Heart left ventricle (tissue), 16 donors: ENCODE measurements at regions not wholly inside any gene's neighbourhood (a gene's known extent, or its start where the extent isn't known, plus 50 kb on each side); places are given as distances from the start of the nearest gene placed in this dataset.

Experiments used
- ATAC-seq, 4 donors: fragments of 200-7000 bp; cut with Tn5 transposase; one replicate each; pipeline ENCODE4 v1.9.1; 2020 to 2022; ENCODE audit warnings: moderate library complexity in 4 of 4, mild to moderate bottlenecking in 3 of 4, moderate number of reproducible peaks in 1 of 4
- DNase-seq, 5 donors: peaks; one replicate each; pipeline ENCODE4 v3.0.0-alpha.2; 2020
- H3K27ac ChIP-seq, 12 donors: fragments of 200-600 bp; sonication (generic) in 4 of 12; one replicate each; pipeline versions ENCODE4 v1.5.0 to v1.8.0; 2016 to 2022; ENCODE audit warnings: mild to moderate bottlenecking in 2 of 12
- H3K27me3 ChIP-seq, 9 donors: fragments of 200-600 bp; sonication (generic) in 2 of 9; one replicate each; pipeline versions ENCODE4 v1.5.1 to v1.8.0; 2016 to 2022; ENCODE audit warnings: mild to moderate bottlenecking in 3 of 9
- H3K36me3 ChIP-seq, 9 donors: fragments of 200-600 bp; sonication (generic) in 2 of 9; one replicate each; pipeline versions ENCODE4 v1.5.0 to v1.8.0; 2018 to 2022; ENCODE audit warnings: mild to moderate bottlenecking in 2 of 9
- H3K4me1 ChIP-seq, 12 donors: fragments of 200-600 bp; sonication (generic) in 4 of 12; one replicate each; pipeline versions ENCODE4 v1.5.0 to v1.8.0; 2016 to 2022; ENCODE audit warnings: mild to moderate bottlenecking in 3 of 12
- H3K4me3 ChIP-seq, 12 donors: fragments of 200-600 bp; sonication (generic) in 4 of 12; one replicate each; pipeline versions ENCODE4 v1.5.0 to v1.8.0; 2017 to 2022; ENCODE audit warnings: mild to moderate bottlenecking in 9 of 12, moderate library complexity in 4 of 12
- H3K9me3 ChIP-seq, 12 donors: fragments of 200-600 bp; sonication (generic) in 4 of 12; one replicate each; pipeline versions ENCODE4 v1.5.0 to v1.8.0; 2016 to 2022; ENCODE audit warnings: mild to moderate bottlenecking in 1 of 12
- CTCF ChIP-seq, 12 donors: fragments of 200-600 bp; sonication (generic) in 4 of 12; IDR thresholded peaks; one replicate each; pipeline versions ENCODE4 v1.5.0 to v1.8.0; 2018 to 2022; ENCODE audit warnings: antibody characterized with exemption in 12 of 12, mild to moderate bottlenecking in 5 of 12
- POLR2A ChIP-seq, 2 donors: fragments of 450-650 bp; IDR thresholded peaks; one replicate each; pipeline ENCODE4 v1.6.1; 2017; ENCODE audit warnings: antibody characterized with exemption in 2 of 2, mild to moderate bottlenecking in 2 of 2, moderate library complexity in 2 of 2
- WGBS, 4 donors: extraction: QIAGEN DNeasy Blood & Tissue Kit in 2 of 4; methylation state at CpG; one replicate each; pipeline versions ENCODE4 v1.1.5 to v1.1.7; 2013 to 2018; 5-methylcytosine and 5-hydroxymethylcytosine counted together
- intact Hi-C, 10 donors: fragments of 100-400 bp; cut with DNase I; formaldehyde crosslinking; loops; one replicate each; pipeline versions ENCODE4 v1.11.1 to v1.14.2; 2022
- donor health status: ischemic (EF 13 %, LVEDD 7.1; RV severe dilation, severe dysfunction).
- donor health status: healthy with polysubstance abuse.
- donor health status: DM: no; HTN: yes; CAD: no.
- donor health status: DM: no; HTN: no; CAD: no.
- donor health status: ischemic (EF 25% LVEDD 6.9; RV normal size, moderate dysfunction).
- donor health status: ischemic (EF 25% LVEDD 5.7; RV mildly dilated, moderate dysfunction).
- donor health status: healthy.
- donor health status: DM: yes; HTN: yes; CAD: no.
- donor health status: ischemic (EF 35%, LVEDD 5.7; RV mildly dilated, moderate dysfunction).
- donor health status: nonischemic (EF 11% LVEDD 7.7; RV severe dilation, severe dysfunction).
- donor health status: DM: yes; HTN: yes; CAD: no.
- donor health status: PGD.
- donor health status: ischemic (EF 29% LVEDD 5.4; RV normal size, mild dysfunction).
- donor health status: nonischemic (EF 23%, LVEDD 6.1; RV moderate dilation, normal function).

GRCh38 chr3:158911586-158911985 is 109.7 kb downstream of the MFSD1 start:
- Histone ChIP-seq H3K4me1 (peaks cover 0 to 3% (median 0%) of the 10 kb centered on the region in 12 donors), H3K9me3 (no peaks in the 10 kb centered on the region), H3K4me3 (no peak overlapping the region), H3K36me3 (no peaks in the 10 kb centered on the region), H3K27ac (no peak overlapping the region), H3K27me3 (no peaks in the 10 kb centered on the region)
- DNase-seq (no peak), ATAC-seq (no peak)
- 84 to 94% (median 91%) methylated on average over 6 of the region's 6 CpGs for WGBS, 4 donors
- intact Hi-C loops = no loop called here
- TF ChIP-seq POLR2A (IDR thresholded peaks at IDR 0.05) (no peak), CTCF (IDR thresholded peaks at IDR 0.05) (no peak)

- H3K36me3 ChIP-seq = no peaks in the 10 kb centered on the region
- WGBS, 4 donors = 64 to 84% (median 67%) methylated on average over 3 of the region's 3 CpGs
- no peak overlapping the region for H3K4me3 ChIP-seq
- no peaks in the 10 kb centered on the region for H3K27me3 ChIP-seq
- DNase-seq (no peak), ATAC-seq (no peak)
- no peak for TF ChIP-seq CTCF (IDR thresholded peaks at IDR 0.05)
- TF ChIP-seq POLR2A (IDR thresholded peaks at IDR 0.05) = no peak
- H3K27ac ChIP-seq = no peak overlapping the region
- H3K9me3 ChIP-seq = no peaks in the 10 kb centered on the region
- intact Hi-C loops = no loop called here
- peaks cover 0 to 3% (median 0%) of the 10 kb centered on the region in 12 donors for H3K4me1 ChIP-seq
Observed at GRCh38 chr3:158912188-158912587, 110.3 kb downstream of the MFSD1 start.

- ATAC-seq = no peak
- 81 to 93% (median 85%) methylated on average over 6 of the region's 6 CpGs for WGBS, 4 donors
- intact Hi-C loops = no loop called here
Observed at GRCh38 chr3:158912621-158913020, 110.8 kb downstream of the MFSD1 start.

GRCh38 chr3:158916111-158916510 is 114.3 kb downstream of the MFSD1 start:
- Histone ChIP-seq H3K27me3 (no peaks in the 10 kb centered on the region), H3K27ac (no peak overlapping the region), H3K4me1 (no peaks in the 10 kb centered on the region), H3K4me3 (no peak overlapping the region), H3K36me3 (no peaks in the 10 kb centered on the region), H3K9me3 (no peaks in the 10 kb centered on the region)
- DNase-seq = no peak
- ATAC-seq = no peak
- TF ChIP-seq POLR2A (IDR thresholded peaks at IDR 0.05) = no peak
- TF ChIP-seq CTCF (IDR thresholded peaks at IDR 0.05) = no peak
- 84 to 96% (median 87%) methylated on average over 3 to 4 of the region's 4 CpGs for whole genome bisulfite sequencing, 4 donors
- intact Hi-C loops = loop anchor here in 8 of 10 donors (5.0 kb wide), 3 partner anchors 69 to 346 kb away; no protein-coding TSS in a partner anchor

More at GRCh38 chr3:158912621-158913020, 110.8 kb downstream of the MFSD1 start:
- H3K27ac ChIP-seq = no peak overlapping the region
- peaks cover 0 to 3% (median 0%) of the 10 kb centered on the region in 12 donors for H3K4me1 ChIP-seq
- no peaks in the 10 kb centered on the region for H3K36me3 ChIP-seq
- H3K27me3 ChIP-seq = no peaks in the 10 kb centered on the region
- no peaks in the 10 kb centered on the region for H3K9me3 ChIP-seq
- no peak overlapping the region for H3K4me3 ChIP-seq
- DNase-seq = no peak
- no peak for TF ChIP-seq POLR2A (IDR thresholded peaks at IDR 0.05)
- no peak for TF ChIP-seq CTCF (IDR thresholded peaks at IDR 0.05)
